HG03060 (cell line): ENCODE measurements at regions not wholly inside any gene's neighbourhood (a gene's known extent, or its start where the extent isn't known, plus 50 kb on each side); places are given as distances from the start of the nearest gene placed in this dataset.
"Not testable (repeated sequence)": the region's sequence is repeated elsewhere in the genome, so short reads cannot be mapped to it uniquely, and the experiment has no call there.

Experiments used
- ATAC-seq: cut with Tn5 transposase; IDR thresholded peaks from one replicate; pipeline ENCODE4 v1.9.1; 2021; ENCODE audit warnings: low read depth, moderate number of reproducible peaks; ENCODE audit not compliant: unreplicated experiment

GRCh38 chr5:12624776-12625560 lies 720.7 kb upstream of the CTNND2 start:
- no peak for ATAC-seq

DNA sequence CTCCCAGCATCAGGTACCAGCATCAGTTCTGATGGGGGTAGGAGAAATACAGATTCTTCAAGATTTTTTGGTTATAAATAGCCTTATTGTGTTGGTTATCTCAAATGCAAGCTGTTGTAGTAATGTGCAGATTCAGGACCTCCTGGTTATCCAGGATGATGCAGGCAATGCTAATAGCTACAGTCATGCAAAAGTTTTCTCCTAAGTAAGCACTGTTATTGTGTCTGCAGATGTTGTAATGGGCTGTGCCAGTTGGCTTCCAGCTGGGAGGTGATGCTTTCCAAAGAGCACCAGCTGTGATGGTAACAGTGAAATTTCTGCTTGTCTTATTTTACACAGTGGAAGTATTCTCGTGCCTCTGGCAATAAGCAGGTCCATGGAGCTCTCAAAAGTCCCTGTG lies 719.2 kb upstream of the CTNND2 start:
- ATAC-seq: no peak

GRCh38 chr5:12616093-12616492 lies 711.8 kb upstream of the CTNND2 start:
- no peak for ATAC-seq

DNA sequence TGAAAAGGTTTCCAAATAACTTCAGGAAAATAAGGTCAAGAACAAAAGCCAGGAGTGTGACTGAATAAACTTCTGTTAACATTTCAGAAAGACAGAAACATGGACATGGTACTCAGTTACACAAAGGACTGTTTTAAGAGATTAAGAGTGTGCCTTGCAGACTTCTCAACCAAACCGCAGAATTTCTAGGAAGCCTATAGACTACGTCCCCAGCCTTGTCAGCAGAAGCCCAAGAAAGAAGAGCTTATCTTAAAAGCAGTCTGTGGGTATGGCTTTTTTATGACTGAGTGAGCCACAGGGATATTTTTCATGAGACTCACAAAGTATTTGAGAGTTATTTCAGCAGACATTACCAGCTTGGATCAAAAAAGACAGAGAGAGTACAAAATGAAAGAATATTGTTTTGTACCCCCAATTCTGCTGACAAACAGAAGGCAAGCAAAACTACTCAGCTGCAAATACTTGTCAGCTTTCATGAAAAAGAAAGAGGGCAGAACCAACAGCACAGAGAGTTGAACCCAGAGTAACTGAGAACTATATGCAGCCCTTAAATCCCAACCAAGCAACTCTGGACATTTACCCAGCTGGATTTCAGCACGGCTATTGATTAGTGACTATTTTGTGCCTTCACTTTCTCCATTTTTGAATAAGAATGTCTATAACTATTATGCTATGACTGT lies 711.0 kb upstream of the CTNND2 start:
- ATAC-seq: no peak

DNA sequence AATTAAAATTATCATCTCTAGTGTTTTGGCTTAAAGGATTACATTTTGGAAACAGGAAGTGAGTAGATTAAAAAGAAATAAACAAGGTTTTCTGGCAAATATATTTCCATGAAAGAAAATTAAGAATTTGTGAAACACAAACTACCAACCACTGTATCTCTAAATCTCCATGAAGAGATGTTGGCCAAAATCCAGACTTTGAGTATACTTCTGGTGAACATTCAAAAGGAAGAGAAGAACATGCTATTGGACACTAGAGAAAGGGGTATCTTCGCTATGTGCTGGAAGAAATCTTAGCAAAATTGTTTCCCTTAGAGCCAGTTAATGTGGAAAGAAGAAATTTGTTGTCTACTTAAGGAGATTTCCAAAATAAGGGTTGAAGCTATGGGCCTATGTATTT lies 710.4 kb upstream of the CTNND2 start:
- no peak for ATAC-seq

- ATAC-seq: no peak
Measured at GRCh38 chr5:12611132-12611531, 706.9 kb upstream of the CTNND2 start.

DNA sequence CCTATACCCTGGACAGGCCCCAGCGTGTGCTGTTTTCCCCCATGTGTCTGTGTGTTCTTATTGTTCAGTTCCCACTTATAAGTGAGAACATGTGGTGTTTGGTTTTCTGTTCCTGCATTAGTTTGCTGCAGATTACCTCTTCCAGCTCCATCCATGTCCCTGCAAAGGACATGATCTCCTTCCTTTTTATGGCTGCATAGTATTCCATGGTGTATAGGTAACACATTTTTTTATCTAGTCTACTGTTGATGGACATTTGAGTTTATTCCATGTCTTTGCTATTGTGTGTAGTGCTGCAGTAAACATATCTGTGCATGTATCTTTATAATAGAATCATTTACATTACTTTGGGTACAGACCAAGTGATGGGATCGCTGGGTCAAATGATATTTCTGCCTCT lies 703.6 kb upstream of the CTNND2 start:
- ATAC-seq: not testable (repeated sequence)

GRCh38 chr5:12592228-12592627 lies 688.0 kb upstream of the CTNND2 start:
- ATAC-seq: no peak

DNA sequence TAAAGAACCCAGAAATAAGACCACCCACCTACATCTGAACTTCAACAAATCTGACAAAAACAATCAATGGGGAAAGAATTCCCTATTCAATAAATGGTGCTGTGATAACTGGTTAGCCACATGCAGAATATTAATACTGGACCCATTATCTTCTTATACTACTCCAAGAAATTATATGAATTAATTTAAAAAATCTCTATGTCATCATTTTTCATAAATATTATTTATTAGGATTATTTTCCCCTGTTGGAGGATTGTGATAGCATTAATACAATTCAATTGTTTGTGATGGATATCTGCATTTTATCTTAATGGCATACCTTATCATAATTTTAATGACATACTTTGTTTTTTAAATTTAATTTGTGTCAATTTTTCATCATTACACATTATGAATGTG lies 682.2 kb upstream of the CTNND2 start:
- no peak for ATAC-seq

DNA sequence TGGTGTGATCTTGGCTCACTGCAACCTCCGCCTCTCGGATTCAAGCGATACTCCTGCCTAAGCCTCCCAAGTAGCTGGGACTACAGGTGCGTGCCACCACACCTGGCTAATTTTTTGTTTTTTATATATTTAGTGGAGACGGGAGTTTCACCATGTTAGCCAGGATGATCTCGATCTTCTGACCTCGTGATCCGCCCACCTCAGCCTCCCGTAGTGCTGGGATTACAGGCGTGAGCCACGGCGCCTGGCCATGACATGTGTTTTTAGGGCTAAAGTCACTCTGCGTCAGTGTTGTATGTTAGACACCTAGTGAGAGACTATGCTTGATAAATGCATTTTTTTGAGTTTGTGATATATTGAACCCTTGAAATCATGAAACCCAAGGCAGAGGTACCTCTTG lies 674.6 kb upstream of the CTNND2 start:
- ATAC-seq: not testable (repeated sequence)

DNA sequence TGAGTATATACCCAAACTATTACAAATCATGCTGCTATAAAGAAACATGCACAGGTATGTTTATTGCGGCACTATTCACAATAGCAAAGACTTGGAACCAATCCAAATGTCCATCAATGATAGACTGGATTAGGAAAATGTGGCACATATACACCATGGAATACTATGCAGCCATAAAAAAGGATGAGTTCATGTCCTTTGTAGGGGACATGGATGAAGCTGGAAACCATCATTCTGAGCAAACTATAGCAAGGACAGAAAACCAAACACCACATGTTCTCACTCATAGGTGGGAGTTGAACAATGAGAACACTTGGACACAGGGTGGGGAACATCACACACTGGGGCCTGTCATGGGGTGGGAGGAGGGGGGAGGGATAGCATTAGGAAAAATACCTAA lies 672.7 kb upstream of the CTNND2 start:
- ATAC-seq: not testable (repeated sequence)

- ATAC-seq: not testable (repeated sequence)
Measured at GRCh38 chr5:12574298-12575093, 670.2 kb upstream of the CTNND2 start.

- not testable (repeated sequence) for ATAC-seq
Measured at GRCh38 chr5:12573916-12574297, 669.7 kb upstream of the CTNND2 start.

DNA sequence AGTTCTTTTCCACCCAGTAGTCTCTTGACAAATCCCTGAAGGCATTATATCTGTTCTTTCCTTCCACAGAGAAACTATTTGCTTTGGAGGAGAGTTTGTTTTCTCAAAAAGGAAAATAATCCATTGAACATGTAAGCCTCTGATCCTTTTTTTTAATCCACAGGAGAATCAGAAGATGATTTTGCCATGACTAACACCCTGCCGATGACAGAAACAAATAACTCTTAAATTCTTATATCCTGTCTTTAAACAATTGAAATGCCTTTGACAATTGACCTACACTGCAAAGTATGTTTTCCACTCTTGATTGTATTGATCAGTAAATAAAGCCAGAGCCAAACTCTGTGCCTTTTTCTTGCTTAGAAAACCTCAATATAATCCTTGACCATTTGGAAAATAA lies 666.4 kb upstream of the CTNND2 start:
- ATAC-seq: no peak

GRCh38 chr5:12566441-12566840 lies 662.2 kb upstream of the CTNND2 start:
- ATAC-seq: no peak

DNA sequence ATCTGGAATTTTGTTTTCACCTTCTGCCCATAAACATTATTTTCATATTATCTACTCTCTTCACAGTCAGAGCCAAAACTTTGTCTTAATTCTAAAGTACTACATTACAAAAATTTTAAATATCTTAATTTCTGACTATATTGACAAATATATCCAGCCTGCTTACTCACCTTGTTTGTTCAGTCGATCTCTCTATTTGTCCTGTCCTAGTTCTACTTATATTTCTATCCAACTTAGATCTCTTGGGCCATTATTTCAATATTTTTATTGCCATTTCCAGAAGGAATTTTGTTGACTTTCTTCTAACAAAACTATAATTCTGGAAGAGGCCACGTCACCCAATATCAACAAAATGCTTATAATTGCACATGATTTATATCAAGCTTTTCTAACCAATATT lies 652.8 kb upstream of the CTNND2 start:
- ATAC-seq: no peak

- ATAC-seq: no peak
Measured at GRCh38 chr5:12526113-12526512, 621.9 kb upstream of the CTNND2 start.

- ATAC-seq: no peak
Measured at GRCh38 chr5:12522116-12522515, 617.9 kb upstream of the CTNND2 start.

DNA sequence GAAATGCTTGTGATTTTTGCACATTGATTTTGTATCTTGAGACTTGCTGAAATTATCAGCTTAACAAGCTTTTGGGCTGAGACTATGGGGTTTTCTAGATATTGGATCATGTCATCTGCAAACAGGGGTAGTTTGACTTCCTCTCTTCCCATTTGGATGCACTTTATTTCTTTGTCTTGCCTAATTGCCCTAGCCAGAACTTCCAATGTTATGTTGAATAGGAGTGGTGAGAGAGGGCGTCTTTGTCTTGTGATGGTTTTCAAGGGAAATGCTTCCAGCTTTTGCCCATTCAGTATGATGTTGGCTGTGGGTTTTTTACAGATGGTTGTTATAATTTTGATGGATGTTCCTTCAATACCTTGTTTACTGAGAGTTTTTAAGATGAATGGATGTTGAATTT lies 600.7 kb upstream of the CTNND2 start:
- ATAC-seq: not testable (repeated sequence)

GRCh38 chr5:12488161-12488560 lies 583.9 kb upstream of the CTNND2 start:
- ATAC-seq: no peak

- no peak for ATAC-seq
Measured at GRCh38 chr5:12480487-12480886, 576.2 kb upstream of the CTNND2 start.
